Natural killer cell (primary cell): ENCODE measurements at regions not wholly inside any gene's neighbourhood (a gene's known extent, or its start where the extent isn't known, plus 50 kb on each side); places are given as distances from the start of the nearest gene placed in this dataset.
A peak's percentile ranks its signal among the peaks of the same experiment; 100 is the strongest.

Experiments
- ATAC-seq, 3 donors: fragments of 150-1000 bp in 2 of 3; fragments of 200-7000 bp in 1 of 3; cut with Tn5 transposase; 1 replicate in 1 of 3; 2 replicates in 2 of 3; pipeline ENCODE4 v1.10.0; 2021; ENCODE audit warnings: mild to moderate bottlenecking in 2 of 3, moderate library complexity in 2 of 3
- DNase-seq, 2 donors: peaks; one replicate each; pipeline versions ENCODE4 v3.0.0 to v3.0.0-alpha.2; 2013 to 2021; ENCODE audit warnings: mixed read lengths in 1 of 2
- H3K27ac ChIP-seq: one replicate; pipeline ENCODE4 v1.5.1; 2013; ENCODE audit warnings: mild to moderate bottlenecking, low read length
- H3K27me3 ChIP-seq: one replicate; pipeline ENCODE4 v1.6.1; 2013; ENCODE audit warnings: low read length; ENCODE audit not compliant: control insufficient read depth, insufficient read depth
- H3K36me3 ChIP-seq: one replicate; pipeline ENCODE4 v1.6.1; 2013; ENCODE audit warnings: low read length; ENCODE audit not compliant: control insufficient read depth, insufficient read depth
- H3K4me1 ChIP-seq: one replicate; pipeline ENCODE4 v1.6.1; 2013; ENCODE audit warnings: low read length; ENCODE audit not compliant: control insufficient read depth, insufficient read depth
- H3K4me3 ChIP-seq: one replicate; pipeline ENCODE4 v1.5.1; 2013; ENCODE audit warnings: low read length
- H3K9me3 ChIP-seq: one replicate; pipeline ENCODE4 v1.6.1; 2013; ENCODE audit warnings: low read length; ENCODE audit not compliant: control insufficient read depth, insufficient read depth
- H3K27ac Mint-ChIP-seq, 2 donors: one replicate each; pipeline ENCODE4 v1.8.0; 2022; ENCODE audit warnings: mild to moderate bottlenecking in 2 of 2, mixed read lengths in 2 of 2, moderate library complexity in 1 of 2
- H3K27me3 Mint-ChIP-seq, 2 donors: one replicate each; pipeline ENCODE4 v1.8.0; 2022; ENCODE audit warnings: low read depth in 2 of 2, mixed read lengths in 2 of 2
- H3K36me3 Mint-ChIP-seq: one replicate; pipeline ENCODE4 v1.8.0; 2022; ENCODE audit warnings: mixed read lengths
- H3K4me1 Mint-ChIP-seq, 2 donors: one replicate each; pipeline ENCODE4 v1.8.0; 2022; ENCODE audit warnings: mixed read lengths in 2 of 2
- H3K4me3 Mint-ChIP-seq: one replicate; pipeline ENCODE4 v1.8.0; 2022; ENCODE audit warnings: mild to moderate bottlenecking, moderate library complexity, mixed read lengths
- H3K9me3 Mint-ChIP-seq, 2 donors: one replicate each; pipeline ENCODE4 v1.8.0; 2022; ENCODE audit warnings: mixed read lengths in 2 of 2
- WGBS: methylation state at CpG from one replicate; pipeline ENCODE4 v1.1.7; 2013; ENCODE audit warnings: missing lambda C conversion rate; ENCODE audit not compliant: insufficient coverage; 5-methylcytosine and 5-hydroxymethylcytosine counted together
- intact Hi-C: fragments of 100-400 bp; cut with micrococcal nuclease; formaldehyde crosslinking; loops from one replicate; pipeline ENCODE4 v1.14.2; 2022
- TF ChIP-seq, protein P1 (sequence below): fragments of 200-600 bp; IDR thresholded peaks from one replicate; pipeline ENCODE4 v1.8.0; 2022; ENCODE audit warnings: antibody characterized with exemption

DNA sequence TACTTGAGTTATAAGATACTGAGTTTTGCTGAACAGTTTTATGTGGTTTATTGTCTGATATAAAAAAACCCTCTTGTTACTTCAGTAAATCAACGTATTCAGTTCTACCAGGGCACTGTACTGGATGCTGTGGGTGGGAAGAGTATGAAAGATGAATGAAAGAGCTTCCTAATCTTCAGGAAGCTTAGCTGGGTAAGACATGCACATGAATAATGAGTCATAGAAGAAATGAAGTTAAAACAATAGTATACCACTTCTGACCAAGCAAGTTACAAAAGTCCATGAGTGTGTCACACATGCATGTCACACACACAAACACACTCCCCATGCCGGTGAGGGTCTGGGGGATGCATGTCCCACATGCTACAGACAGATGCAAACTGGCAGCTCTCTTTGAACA lies 105.9 kb downstream of the SIPA1L2 start:
- no peak for ATAC-seq

GRCh38 chr1:232522189-232522588 lies 107.7 kb downstream of the SIPA1L2 start:
- no peak overlapping the region for H3K4me3 ChIP-seq
- intact Hi-C loops, result no loop called here
- TF ChIP-seq, protein P1, sequence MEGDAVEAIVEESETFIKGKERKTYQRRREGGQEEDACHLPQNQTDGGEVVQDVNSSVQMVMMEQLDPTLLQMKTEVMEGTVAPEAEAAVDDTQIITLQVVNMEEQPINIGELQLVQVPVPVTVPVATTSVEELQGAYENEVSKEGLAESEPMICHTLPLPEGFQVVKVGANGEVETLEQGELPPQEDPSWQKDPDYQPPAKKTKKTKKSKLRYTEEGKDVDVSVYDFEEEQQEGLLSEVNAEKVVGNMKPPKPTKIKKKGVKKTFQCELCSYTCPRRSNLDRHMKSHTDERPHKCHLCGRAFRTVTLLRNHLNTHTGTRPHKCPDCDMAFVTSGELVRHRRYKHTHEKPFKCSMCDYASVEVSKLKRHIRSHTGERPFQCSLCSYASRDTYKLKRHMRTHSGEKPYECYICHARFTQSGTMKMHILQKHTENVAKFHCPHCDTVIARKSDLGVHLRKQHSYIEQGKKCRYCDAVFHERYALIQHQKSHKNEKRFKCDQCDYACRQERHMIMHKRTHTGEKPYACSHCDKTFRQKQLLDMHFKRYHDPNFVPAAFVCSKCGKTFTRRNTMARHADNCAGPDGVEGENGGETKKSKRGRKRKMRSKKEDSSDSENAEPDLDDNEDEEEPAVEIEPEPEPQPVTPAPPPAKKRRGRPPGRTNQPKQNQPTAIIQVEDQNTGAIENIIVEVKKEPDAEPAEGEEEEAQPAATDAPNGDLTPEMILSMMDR, result no peak
- no peak overlapping the region for H3K27ac ChIP-seq
- Mint-ChIP-seq H3K4me3 (no peak overlapping the region), H3K4me1 (peaks cover 13 to 14% of the 10 kb centered on the region in 2 donors), H3K27me3 (peaks cover 26 to 40% of the 10 kb centered on the region in 2 donors), H3K36me3 (no peaks in the 10 kb centered on the region), H3K27ac (no peak overlapping the region), H3K9me3 (no peaks in the 10 kb centered on the region)
- ATAC-seq (peak in 1 of 3 donors; percentile 46), DNase-seq (no peak)
- H3K27me3 ChIP-seq, result no peaks in the 10 kb centered on the region
- no peaks in the 10 kb centered on the region for H3K36me3 ChIP-seq
- 11% methylated on average over 1 of the region's 1 CpG for WGBS
- peaks cover 6% of the 10 kb centered on the region for H3K4me1 ChIP-seq
- no peaks in the 10 kb centered on the region for H3K9me3 ChIP-seq

More for the DNA sequence above, 105.9 kb downstream of the SIPA1L2 start:
- Histone ChIP-seq H3K4me1 (peaks cover 14% of the 10 kb centered on the region), H3K27me3 (no peaks in the 10 kb centered on the region), H3K27ac (no peak overlapping the region), H3K36me3 (no peaks in the 10 kb centered on the region), H3K9me3 (no peaks in the 10 kb centered on the region), H3K4me3 (no peak overlapping the region)
- Mint-ChIP-seq H3K36me3 (no peaks in the 10 kb centered on the region), H3K27me3 (peaks cover 18 to 26% of the 10 kb centered on the region in 2 donors), H3K4me3 (no peak overlapping the region), H3K27ac (no peak overlapping the region), H3K4me1 (peaks cover 23 to 24% of the 10 kb centered on the region in 2 donors), H3K9me3 (no peaks in the 10 kb centered on the region)
- intact Hi-C loops, result no loop called here
- TF ChIP-seq, protein P1, result no peak
- 100% methylated on average over 1 of the region's 2 CpGs for WGBS
- no peak for DNase-seq

DNA sequence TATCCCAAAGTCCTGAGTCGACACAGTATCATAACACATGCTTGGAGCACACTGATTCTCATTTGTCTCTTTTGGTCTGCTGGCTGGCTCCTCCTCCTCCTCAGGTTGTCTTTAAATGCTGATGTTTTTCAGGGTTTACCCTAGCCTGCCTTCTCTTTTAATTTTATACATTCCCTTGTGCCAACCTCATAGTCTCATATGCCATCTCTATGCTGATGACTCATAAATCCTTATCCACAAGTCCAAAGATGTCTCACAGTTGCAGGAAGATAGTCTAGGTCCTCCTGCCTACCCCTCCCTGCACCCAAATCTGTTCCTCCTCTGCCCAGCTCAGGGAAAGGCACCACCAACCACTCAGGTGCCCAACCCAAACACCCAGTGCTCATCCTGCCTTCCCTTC lies 108.3 kb downstream of the SIPA1L2 start:
- TF ChIP-seq, protein P1, result no peak
- no peak overlapping the region for H3K4me3 ChIP-seq
- peaks cover 6% of the 10 kb centered on the region for H3K4me1 ChIP-seq
- peaks cover 13 to 14% of the 10 kb centered on the region in 2 donors for H3K4me1 Mint-ChIP-seq
- 93% methylated on average over 1 of the region's 1 CpG for WGBS
- no peaks in the 10 kb centered on the region for H3K36me3 Mint-ChIP-seq
- no peaks in the 10 kb centered on the region for H3K9me3 ChIP-seq
- no peaks in the 10 kb centered on the region for H3K27me3 ChIP-seq
- no peaks in the 10 kb centered on the region for H3K36me3 ChIP-seq
- no peak overlapping the region for H3K27ac ChIP-seq
- ATAC-seq, result peak in 1 of 3 donors; percentile 24
- peaks cover 24 to 45% of the 10 kb centered on the region in 2 donors for H3K27me3 Mint-ChIP-seq
- no peak for DNase-seq
- no peaks in the 10 kb centered on the region for H3K9me3 Mint-ChIP-seq
- intact Hi-C loops, result no loop called here
- H3K27ac Mint-ChIP-seq, result no peak overlapping the region
- no peak overlapping the region for H3K4me3 Mint-ChIP-seq

DNA sequence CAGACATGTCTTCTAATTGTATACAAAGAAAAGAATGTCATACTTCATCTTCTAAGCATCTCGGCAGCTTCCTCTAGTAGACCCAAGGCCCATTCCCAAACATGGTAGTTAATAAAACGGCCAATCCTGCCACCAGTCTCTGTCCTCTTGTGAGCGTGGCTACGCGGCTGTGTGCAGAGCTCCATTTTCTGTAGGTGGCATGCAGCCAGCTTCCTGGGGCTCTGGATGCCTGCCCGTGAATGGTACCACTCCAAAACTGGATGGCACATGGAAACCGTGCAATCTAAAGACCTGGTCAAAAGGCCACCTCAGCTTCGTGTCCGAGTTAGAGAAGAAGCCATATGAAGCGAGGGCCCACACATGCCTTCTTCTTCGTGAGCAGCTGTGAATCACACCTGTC lies 110.7 kb downstream of the SIPA1L2 start:
- peaks cover 13 to 14% of the 10 kb centered on the region in 2 donors for H3K4me1 Mint-ChIP-seq
- H3K36me3 Mint-ChIP-seq, result no peaks in the 10 kb centered on the region
- H3K27me3 Mint-ChIP-seq, result peaks cover 32 to 58% of the 10 kb centered on the region in 2 donors
- ATAC-seq, result no peak
- Histone ChIP-seq H3K4me1 (peaks cover 6% of the 10 kb centered on the region), H3K27me3 (no peaks in the 10 kb centered on the region), H3K9me3 (no peaks in the 10 kb centered on the region), H3K4me3 (no peak overlapping the region), H3K27ac (no peak overlapping the region), H3K36me3 (no peaks in the 10 kb centered on the region)
- TF ChIP-seq, protein P1, result no peak
- 91% methylated on average over 11 of the region's 11 CpGs for WGBS
- intact Hi-C loops, result no loop called here
- no peaks in the 10 kb centered on the region for H3K9me3 Mint-ChIP-seq
- no peak overlapping the region for H3K4me3 Mint-ChIP-seq
- no peak for DNase-seq
- H3K27ac Mint-ChIP-seq, result no peak overlapping the region
